ENCODE measurements at regions not wholly inside any gene's neighbourhood (a gene's known extent, or its start where the extent isn't known, plus 50 kb on each side); places are given as distances from the start of the nearest gene placed in this dataset.

DNA sequence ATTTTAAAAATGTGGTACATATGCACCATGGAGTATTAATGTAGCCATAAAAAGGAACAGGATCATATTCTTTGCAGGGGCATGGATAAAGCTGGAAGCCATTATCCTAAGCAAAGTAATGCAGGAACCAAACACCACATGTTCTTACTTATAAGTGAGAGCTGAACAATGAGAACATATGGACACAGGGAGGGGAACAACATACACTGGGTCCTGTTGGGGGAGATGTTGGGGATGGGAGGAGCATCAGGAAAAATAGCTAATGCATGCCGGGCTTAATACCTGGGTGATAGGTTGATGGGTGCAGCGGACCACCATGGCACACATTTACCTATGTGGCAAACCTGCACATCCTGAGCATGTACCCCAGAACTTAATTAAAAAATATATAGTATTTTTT lies 352.5 kb upstream of the KAZN start:
- Histone ChIP-seq H3K36me3 (replicated peaks in 1 of 2; ENCODE audit: control insufficient read depth in 1 of 2, insufficient read depth in 2 of 2, low read length in 2 of 2) (no peaks in the 10 kb centered on the region), H3K27ac (ENCODE audit: extremely low read length, insufficient read depth, low read length) (no peak overlapping the region), H3K79me2 (ENCODE audit: insufficient read depth, low read length) (no peaks in the 10 kb centered on the region), H3K4me1 (ENCODE audit: insufficient read depth, low read length) (0 out of 2 replicates have a peak, but pooled peaks cover 6% of the 10 kb centered on the region), H4K20me1 (ENCODE audit: insufficient read depth, low read length) (no peaks in the 10 kb centered on the region), H3K9ac (ENCODE audit: insufficient read depth, low read depth, low read length) (no peak overlapping the region), H3K9me3 (ENCODE audit: low read length) (no peaks in the 10 kb centered on the region), H3K4me2 (ENCODE audit: low read depth, low read length) (no peak overlapping the region), H3K27me3 (ENCODE audit: control insufficient read depth in 1 of 2, insufficient read depth in 2 of 2, low read length in 2 of 2) (no peaks in the 10 kb centered on the region; a peak in 1 of 5 replicates), H3K4me3 (replicated peaks in 1 of 3; ENCODE audit: insufficient read depth in 1 of 3, low read depth in 2 of 3, low read length in 3 of 3) (no peak overlapping the region), H2AFZ (ENCODE audit: low read length) (no peak overlapping the region)
- no peak for FAIRE-seq
- BruUV-seq (replicated peaks) = no TSS peak
- DNase-seq (ENCODE audit: low spot score) = no peak
- ChIA-PET CTCF (ENCODE audit: low intra/inter-chr PET ratio, low total read pairs) (no interaction called here), POLR2A (no interaction called here)
- TF ChIP-seq ZZZ3 (CRISPR knock-in tag; IDR thresholded peaks at IDR 0.05; ENCODE audit: borderline replicate concordance) = no peak
- TF ChIP-seq, protein P1, sequence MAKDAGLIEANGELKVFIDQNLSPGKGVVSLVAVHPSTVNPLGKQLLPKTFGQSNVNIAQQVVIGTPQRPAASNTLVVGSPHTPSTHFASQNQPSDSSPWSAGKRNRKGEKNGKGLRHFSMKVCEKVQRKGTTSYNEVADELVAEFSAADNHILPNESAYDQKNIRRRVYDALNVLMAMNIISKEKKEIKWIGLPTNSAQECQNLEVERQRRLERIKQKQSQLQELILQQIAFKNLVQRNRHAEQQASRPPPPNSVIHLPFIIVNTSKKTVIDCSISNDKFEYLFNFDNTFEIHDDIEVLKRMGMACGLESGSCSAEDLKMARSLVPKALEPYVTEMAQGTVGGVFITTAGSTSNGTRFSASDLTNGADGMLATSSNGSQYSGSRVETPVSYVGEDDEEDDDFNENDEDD (CRISPR knock-in tag; IDR thresholded peaks at IDR 0.05; ENCODE audit: borderline replicate concordance) = no peak
- TF ChIP-seq SSRP1 (CRISPR knock-in tag; IDR thresholded peaks at IDR 0.05) = no peak
- TF ChIP-seq, protein P2, sequence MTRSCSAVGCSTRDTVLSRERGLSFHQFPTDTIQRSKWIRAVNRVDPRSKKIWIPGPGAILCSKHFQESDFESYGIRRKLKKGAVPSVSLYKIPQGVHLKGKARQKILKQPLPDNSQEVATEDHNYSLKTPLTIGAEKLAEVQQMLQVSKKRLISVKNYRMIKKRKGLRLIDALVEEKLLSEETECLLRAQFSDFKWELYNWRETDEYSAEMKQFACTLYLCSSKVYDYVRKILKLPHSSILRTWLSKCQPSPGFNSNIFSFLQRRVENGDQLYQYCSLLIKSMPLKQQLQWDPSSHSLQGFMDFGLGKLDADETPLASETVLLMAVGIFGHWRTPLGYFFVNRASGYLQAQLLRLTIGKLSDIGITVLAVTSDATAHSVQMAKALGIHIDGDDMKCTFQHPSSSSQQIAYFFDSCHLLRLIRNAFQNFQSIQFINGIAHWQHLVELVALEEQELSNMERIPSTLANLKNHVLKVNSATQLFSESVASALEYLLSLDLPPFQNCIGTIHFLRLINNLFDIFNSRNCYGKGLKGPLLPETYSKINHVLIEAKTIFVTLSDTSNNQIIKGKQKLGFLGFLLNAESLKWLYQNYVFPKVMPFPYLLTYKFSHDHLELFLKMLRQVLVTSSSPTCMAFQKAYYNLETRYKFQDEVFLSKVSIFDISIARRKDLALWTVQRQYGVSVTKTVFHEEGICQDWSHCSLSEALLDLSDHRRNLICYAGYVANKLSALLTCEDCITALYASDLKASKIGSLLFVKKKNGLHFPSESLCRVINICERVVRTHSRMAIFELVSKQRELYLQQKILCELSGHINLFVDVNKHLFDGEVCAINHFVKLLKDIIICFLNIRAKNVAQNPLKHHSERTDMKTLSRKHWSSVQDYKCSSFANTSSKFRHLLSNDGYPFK (CRISPR knock-in tag; IDR thresholded peaks at IDR 0.05; ENCODE audit: borderline replicate concordance) = no peak
- no peak for TF ChIP-seq TBX2 (CRISPR knock-in tag; IDR thresholded peaks at IDR 0.05; ENCODE audit: borderline replicate concordance)
- no peak for TF ChIP-seq ZNF672 (CRISPR knock-in tag; IDR thresholded peaks at IDR 0.05)
- TF ChIP-seq NFE2L1 (CRISPR knock-in tag; IDR thresholded peaks at IDR 0.05; ENCODE audit: borderline replicate concordance) = no peak
- intact Hi-C loops (cut with micrococcal nuclease; ENCODE audit: unreplicated experiment) (no loop called here), in situ Hi-C loops (cut with HindIII; ENCODE audit: extremely low pct_ligation_motif_present, low pct_unique_long_range_greater_than_20kb) (no loop called here)
- ATAC-seq = no peak
- 0% methylated on average over 2 of the region's 2 CpGs for WGBS (ENCODE audit: low lambda C conversion rate)
